Ovary (tissue), 3 donors: ENCODE measurements at regions not wholly inside any gene's neighbourhood (a gene's known extent, or its start where the extent isn't known, plus 50 kb on each side); places are given as distances from the start of the nearest gene placed in this dataset.

Source experiments
- POLR2A ChIP-seq: fragments of 450-650 bp; IDR thresholded peaks from one replicate; pipeline ENCODE4 v1.6.1; 2017; ENCODE audit warnings: antibody characterized with exemption, mild to moderate bottlenecking, moderate library complexity
- TF ChIP-seq, protein P1 (sequence below), 3 donors: fragments of 450-650 bp in 2 of 3; fragments of 200-600 bp in 1 of 3; IDR thresholded peaks; one replicate each; pipeline versions ENCODE4 v1.5.1 to v1.8.0; 2016 to 2022; ENCODE audit warnings: antibody characterized with exemption in 3 of 3, mild to moderate bottlenecking in 1 of 3
- donor health status: DM: no; HTN: no; CAD: no.

- TF ChIP-seq, protein P1, sequence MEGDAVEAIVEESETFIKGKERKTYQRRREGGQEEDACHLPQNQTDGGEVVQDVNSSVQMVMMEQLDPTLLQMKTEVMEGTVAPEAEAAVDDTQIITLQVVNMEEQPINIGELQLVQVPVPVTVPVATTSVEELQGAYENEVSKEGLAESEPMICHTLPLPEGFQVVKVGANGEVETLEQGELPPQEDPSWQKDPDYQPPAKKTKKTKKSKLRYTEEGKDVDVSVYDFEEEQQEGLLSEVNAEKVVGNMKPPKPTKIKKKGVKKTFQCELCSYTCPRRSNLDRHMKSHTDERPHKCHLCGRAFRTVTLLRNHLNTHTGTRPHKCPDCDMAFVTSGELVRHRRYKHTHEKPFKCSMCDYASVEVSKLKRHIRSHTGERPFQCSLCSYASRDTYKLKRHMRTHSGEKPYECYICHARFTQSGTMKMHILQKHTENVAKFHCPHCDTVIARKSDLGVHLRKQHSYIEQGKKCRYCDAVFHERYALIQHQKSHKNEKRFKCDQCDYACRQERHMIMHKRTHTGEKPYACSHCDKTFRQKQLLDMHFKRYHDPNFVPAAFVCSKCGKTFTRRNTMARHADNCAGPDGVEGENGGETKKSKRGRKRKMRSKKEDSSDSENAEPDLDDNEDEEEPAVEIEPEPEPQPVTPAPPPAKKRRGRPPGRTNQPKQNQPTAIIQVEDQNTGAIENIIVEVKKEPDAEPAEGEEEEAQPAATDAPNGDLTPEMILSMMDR (IDR thresholded peaks at IDR 0.05), result no peak
- no peak for TF ChIP-seq POLR2A
Measured at GRCh38 chr4:33088713-33089112, 2368.5 kb downstream of the PCDH7 start.
